HG03196 (cell line): ENCODE measurements at regions not wholly inside any gene's neighbourhood (a gene's known extent, or its start where the extent isn't known, plus 50 kb on each side); places are given as distances from the start of the nearest gene placed in this dataset.
"Not testable (repeated sequence)": the region's sequence is repeated elsewhere in the genome, so short reads cannot be mapped to it uniquely, and the experiment has no call there.

ENCODE experiments used
- ATAC-seq: cut with Tn5 transposase; IDR thresholded peaks from one replicate; pipeline ENCODE4 v1.9.1; 2021; ENCODE audit not compliant: unreplicated experiment

DNA sequence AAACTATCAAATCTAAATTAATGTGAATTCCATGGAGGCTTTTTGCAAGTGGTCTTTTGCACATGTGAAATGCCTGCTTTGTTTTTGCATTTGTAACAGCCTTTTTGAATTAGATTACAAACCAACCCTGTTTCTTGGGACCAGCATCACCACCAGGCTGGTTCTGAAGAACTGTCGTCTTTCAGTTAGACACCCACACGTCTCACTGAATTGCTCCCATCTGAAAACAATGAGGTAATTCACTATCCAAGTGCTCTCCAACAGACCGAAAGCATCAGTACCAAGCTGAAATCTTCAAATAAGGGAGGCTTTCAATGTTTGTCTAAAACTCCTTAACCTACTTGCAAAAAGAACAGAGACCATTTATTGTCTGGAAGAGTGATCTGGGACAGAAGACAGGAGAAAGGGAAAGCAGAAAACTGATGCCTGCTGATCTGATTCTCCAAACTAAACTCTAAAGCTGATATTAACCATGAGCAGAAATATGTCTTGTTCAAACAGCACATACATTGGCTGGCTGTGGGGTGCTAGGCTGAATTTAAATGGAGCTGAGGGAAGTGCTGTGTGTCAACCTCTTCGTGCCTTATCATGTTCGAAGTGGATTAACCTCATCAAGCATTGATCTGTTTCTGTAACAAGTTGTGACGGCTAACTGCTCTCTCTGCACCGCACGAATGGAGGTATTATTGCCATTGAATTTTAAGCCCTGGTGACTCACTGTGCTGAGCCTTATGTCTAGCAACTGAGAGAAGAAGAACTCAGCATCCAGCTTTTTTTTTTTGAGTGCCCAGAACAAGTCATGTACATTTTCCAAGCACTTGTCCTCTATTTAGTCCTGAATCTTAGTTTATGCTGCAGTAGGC lies 213.7 kb upstream of the P2RY1 start:
- ATAC-seq: no peak

DNA sequence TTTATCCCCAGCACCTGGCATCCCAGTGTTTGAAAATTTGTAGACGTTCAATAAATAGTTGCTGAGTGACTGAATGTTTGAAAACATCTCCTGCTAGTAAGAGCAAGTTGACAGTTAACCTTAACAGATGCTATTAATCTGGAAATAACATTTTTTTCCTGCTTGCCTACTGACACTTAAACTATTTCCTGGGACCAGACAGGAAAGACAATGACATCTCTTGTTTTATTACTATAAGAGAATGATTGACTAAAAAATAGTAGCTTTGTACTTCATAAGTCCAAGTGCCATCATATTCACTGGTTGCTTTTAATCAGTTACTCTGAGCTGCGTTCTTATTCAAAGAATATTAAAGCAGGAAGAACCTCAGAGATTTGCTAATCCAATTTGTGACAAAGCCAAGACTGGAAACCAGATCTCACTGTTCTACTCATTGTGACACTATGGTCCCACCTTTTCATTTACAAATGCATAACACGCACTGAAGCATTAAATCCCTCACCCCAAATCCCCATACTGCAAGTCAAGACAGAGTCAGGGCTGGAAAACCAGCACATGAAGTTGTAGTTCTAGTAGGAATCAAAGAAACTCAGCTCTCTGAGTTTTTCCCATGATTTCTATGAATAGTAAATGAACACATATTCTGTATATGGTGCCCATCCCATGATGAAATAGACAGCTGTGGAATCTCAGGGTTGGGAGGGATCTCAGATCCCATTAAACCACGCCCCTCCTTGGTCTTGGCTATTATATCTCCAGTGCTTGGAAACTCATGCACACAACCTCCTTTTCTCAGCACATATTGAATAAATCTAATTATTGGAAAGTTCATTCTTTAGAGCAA lies 212.7 kb upstream of the P2RY1 start:
- ATAC-seq: no peak

DNA sequence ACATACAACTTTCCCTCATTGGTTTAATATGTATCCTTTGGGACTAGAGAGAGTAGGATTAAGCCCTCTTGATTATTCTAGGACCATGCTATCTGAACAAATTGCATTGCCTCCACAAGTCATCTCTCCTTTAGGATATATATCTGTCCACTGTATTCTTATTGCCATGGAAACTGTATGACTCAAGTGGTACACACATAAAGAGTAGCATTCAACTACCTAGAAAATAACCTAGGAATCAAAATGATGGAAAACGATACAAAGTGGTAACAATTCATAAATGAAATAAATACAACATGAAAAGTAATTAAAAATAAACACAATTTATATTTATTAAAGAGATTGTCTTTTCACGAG lies 212.1 kb upstream of the P2RY1 start:
- no peak for ATAC-seq

DNA sequence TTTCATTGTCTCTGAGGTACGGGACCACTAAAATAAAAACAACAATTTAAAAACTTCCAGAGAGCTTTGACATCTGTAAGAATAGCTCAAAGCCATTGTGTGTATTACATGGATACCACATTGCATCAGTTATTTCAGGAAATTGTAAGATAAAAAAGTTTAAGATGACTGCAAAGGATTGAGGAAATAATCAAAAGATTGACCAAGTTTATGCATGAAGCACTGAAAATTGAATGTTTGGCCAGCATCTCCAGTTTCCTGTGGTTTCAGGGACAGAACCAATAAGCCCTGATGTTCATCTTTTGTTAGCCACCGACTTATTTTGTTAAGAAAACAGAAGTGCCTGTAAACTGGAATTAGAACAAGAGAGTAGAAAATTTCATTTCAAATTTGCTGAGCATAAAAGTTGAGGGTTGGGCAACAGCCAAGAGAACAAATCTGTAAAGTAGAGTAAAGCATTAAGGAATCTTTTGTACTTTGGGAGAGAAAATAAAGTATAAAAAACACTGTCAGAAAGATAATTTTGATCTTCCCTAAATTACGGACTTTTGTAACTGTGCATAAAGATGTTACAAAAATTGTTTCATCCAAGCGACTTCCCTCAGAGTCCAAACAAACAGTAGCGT lies 211.5 kb upstream of the P2RY1 start:
- no peak for ATAC-seq

DNA sequence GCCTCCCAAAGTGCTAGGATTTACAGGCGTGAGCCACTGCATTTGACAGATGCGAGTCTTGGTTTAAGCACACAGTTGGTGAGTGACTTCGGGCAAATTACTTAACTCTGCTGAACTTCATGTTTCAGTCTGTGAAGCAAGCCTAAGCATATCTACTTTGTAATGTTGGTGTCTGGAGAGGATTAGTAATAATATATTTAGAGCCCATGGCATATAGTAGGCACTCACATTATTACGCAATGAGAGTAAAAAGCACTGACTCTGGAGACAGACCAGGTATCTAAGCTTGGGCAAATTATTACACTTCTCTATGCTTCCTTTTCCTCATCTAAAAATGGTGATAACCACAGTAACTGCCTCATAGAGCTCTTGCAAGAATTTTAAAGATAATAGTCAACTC lies 208.7 kb upstream of the P2RY1 start:
- ATAC-seq: no peak

DNA sequence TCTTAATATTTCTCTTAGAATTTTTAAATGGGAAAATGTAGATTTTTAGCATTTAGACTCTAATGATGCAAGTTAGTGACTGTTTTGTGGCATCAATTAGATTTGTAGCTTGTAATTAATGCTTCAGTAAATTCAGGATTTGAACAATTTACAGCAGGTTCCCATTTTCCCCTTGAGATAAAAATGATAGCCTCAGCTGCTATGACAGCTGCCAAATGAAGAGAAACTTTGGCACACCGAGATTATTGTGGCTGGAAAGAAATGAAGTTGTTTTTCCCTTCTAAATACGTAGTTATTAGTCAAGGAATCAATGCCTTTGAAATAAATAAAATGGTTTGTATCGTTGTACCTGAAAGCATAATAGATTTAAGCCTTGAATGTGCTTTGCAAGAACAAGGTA lies 206.4 kb upstream of the P2RY1 start:
- no peak for ATAC-seq

DNA sequence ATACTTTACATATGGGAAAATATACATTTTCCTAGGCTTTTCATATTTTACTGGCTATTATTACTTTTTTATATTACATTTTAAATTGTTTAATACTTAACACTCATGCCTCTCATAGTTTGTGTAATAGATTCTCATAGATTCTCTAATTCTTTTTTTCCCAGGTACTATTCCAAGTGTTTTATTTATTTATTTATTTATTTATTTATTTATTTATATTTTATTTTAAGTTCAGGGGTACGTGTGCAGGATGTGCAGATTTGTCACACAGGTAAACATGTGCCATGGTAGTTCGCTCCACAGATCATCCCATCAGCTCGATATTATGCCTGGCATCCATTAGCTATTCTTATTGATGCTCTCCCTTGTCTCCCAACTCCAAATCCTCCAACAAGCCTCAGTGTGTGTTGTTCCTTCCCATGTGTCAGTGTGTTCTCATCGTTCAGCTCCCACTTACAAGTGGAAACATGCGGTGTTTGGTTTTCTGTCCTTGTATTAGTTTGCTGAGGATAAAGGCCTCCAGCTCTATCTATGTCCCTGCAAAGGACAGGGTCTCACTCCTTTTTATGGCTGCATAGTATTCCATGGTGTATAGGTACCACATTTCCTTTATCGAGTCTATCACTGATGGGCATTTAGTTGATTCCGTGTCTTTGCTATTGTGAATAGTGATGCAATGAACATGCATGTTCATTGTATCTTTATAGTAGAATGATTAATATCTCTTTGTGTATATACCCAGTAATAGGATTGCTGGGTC lies 205.4 kb upstream of the P2RY1 start:
- no peak for ATAC-seq

DNA sequence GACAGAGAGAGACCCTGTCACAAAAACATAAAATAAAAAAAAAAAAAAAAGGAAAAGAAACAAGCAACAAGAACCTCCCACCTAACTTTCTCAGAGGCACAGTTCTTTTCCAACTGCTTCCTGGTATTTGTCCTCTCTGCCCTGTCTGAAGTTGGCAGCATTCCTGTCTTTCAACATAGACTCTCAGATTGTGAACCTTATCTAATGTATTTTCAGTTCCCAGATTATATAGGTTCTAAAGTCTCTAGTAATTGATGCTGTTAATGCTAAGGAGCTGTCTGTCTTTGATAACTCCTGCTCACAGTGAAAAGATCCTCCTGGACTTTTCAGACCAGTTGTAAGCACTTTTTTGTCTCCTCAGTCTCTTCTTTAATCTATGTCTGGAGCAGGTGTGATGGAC lies 199.5 kb upstream of the P2RY1 start:
- no peak for ATAC-seq

DNA sequence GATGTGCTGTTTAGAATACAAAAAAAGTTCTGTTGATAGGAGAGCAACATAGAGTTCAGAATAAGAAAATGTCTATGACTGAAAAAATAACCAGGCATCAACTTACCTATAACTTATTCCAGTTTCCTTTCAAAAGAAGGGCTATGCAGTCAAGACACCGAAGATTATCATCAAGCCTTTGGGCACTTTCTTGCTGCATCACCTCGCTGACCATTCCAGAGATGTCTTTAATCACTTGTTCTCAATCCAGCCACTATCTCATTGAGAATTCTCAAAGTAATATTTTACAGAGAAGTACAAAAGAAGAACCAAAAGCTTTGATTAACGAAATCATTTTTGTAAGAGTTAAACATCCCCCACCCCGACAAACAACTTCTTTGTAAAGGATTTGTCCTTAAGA lies 198.3 kb upstream of the P2RY1 start:
- ATAC-seq: no peak

DNA sequence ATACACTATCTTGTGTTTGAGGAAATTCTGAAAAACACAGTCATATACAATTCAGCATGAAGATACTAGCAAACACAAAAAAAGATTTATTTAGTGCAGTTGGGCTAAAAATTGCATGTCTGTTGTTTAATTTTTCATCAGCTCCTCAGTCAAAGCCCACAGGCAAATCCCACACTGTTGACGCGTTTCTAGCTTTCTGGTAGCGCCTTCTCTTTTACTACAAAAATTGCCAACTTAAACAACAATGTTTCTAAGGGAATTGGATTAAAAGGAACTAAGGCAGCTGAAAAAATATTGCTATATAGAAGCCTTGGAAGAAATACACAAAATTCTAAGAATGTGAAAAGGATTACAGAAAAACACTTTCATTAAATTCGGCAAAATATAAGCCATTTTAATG lies 196.7 kb upstream of the P2RY1 start:
- ATAC-seq: no peak

DNA sequence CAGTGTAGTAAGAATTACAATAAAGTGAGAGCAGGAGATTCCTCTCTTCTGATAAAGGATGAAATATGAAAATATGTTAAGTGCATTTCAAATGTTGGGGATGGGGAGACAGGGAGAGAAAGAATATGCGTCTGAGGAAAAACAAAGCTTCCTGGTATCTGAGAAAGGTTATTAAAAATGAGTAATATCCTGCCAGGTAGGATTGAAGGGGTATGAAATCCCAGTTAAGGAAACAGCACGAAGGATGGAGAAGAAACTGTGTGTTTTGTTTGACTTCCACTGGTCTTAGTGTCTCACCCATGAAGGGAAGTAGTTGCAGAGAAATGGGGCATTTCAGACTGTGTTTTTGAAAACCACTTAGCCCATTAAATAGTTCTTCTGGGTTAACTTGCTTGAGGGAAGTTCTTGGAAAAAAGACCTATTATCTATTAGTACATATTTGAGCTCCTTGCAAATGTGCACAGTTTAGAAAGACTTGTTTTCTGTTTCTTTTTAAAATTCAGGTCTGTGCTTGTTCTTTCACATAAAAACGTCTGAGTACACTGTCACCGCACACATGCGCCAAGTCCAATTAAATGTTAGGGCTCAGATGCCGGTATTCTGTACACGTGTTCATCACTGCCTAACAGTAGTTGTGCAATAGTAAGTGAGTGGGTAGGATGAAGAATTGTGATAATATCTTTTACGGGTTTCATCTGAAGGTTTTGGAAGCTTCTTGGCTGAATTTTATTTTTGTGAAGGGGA lies 196.1 kb upstream of the P2RY1 start:
- ATAC-seq: no peak

DNA sequence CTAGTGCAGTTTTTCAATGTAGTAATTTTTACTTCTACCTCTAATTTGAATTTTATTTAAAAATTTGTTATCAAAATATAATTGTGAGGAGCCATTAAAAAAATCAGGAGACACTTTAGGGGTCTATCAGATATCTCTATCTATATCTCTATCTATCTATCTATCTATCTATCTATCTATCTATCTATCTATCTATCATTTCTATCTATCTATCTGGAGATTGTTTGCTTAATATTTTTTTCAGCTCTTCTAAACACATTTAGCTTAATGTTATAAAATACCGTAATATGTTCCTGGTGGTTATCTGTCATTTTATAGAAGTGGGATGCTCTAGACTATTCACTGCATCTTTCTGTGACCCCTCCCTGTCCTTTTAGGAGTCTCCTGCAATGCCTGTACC lies 193.7 kb upstream of the P2RY1 start:
- ATAC-seq: no peak

DNA sequence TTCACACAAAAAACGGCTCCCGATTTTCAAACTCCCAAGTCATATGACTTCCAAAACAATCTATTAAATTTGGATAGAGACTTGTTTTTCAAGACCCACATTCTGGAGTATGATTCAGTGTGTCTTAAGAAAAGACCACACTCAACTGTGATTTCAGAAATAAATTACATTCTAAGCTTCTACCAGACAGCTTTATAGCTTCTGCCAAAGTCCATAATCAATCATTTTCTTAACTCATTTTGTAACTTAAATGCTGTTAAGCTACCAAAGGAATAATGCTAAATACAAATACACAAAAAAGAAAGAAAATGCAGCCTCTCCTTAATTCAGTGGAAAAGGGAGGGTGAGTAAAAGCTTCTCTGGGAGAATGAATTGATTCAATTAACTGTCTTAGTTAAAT lies 192.3 kb upstream of the P2RY1 start:
- no peak for ATAC-seq

DNA sequence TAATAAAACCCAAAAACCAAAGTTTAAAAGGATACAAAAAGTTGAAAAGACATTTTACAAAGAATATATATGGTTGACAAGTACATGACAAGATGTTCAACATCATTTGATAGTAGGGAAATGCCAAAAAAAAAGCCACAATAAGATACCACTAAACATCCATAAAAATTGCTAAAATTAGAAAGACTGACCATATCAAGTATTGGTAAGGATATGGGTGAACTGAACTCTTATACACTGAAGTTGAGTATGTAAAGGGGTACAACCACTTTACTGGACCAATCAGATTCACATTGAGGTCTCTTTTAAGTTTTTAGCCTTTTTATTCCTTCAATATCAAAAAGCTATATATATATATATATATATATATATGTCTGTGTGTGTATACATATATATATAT lies 190.5 kb upstream of the P2RY1 start:
- ATAC-seq: no peak

DNA sequence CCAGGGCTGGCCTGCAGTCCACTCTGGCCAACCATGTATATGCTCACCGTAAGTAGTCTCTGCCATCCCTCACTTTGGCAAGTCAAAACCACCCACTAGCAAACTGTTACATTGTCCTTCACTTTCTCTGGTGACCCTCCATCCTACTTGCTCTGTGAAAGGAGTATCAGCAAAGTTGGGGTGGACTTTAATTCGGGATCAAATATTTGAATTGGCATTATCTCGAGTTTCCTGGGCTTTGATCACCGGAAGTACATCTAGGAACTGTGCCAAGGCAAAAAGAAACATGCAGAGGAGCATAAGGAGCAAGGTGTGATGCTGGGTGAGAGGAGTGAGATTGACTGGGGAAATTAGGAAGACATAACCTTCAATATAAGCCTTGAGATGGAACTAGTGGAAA lies 188.9 kb upstream of the P2RY1 start:
- ATAC-seq: no peak

DNA sequence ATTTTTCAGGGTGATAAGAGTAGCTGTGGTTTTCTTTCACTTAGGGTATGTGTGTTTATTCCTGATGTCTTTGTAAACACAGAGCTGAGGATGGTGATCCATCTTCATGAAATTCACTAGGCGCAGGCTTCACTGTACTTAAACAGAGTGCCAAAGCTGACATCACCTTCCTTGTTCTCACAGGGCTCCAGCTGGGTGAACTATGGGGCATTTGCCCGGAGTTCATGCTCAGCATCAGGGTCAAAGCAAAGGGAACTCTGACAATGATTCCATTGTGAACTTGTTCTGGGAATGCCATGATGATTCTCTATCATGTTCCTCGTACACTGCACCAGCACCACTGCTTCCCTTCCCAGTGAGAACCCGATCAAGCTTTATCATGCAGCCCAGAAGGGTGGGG lies 184.8 kb upstream of the P2RY1 start:
- no peak for ATAC-seq

DNA sequence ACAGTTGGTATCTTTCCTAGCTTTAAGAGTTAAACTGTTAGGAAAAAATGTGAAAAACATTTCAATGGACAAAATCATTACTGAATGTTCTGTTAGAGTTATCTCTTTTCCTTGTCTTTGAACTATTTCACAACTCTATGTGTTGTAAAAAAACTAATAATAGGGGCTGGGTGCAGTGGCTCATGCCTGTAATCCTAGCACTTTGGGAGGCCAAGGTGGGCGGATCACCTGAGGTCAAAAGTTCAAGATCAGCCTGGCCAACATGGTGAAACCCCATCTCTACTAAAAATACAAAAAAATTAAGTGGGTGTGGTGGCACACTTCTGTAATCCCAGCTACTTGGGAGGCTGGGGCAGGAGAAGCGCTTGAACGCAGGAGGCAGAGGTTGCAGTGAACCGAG lies 184.0 kb upstream of the P2RY1 start:
- ATAC-seq: not testable (repeated sequence)

DNA sequence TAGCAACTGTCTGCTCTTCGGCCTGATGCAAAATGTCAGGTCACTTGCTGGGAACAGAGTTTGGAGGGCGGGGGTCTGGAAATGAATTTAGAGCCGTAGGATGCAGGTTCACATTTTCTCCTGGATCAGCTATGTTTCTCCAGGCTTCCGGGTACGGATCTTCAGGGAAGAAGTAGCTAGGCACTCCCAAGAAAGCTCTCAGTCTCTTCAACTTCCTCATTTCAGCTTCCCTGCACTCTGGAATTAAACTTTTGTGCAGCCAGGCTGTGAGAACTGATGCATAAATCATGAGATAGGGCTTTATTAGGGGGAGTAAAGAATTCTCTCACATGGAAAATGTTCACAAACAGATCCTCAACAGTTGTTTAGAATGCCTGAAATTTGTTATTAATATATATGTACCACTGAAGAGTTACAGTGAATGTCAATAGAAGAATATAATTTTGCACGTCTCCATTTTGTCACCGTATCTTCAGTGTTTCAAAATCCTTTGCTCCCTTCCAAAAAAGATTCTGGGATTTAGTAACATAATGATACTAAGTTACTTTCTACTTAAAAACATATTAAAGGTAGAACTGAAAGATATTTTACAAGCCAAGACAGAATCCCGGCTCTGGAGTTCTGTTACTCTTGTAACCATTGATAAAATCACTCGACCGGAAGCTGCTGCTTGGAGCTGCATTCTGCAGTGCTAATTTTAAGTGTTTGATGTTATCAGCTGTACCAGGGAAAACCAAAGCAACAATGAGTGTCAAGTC lies 178.5 kb upstream of the P2RY1 start:
- ATAC-seq: no peak

DNA sequence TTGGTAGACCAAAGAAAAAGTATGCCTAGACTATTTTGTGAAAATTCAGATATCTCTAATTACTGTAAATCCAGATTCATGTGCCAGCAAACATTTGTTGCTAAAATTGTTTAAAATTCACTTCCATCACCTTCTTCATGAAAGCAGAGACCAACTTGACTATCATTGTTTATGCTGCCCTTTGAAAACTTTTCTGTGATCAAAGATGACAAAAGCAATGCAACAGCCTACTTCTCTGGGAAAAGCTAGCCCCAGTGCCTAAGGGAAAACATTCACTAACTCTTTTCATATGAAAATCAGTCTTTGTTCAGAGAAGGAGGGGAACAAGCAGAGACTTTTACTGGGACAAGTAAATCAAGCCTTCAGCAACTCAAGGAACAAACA lies 178.0 kb upstream of the P2RY1 start:
- ATAC-seq: no peak
